ENCODE measurements at regions not wholly inside any gene's neighbourhood (a gene's known extent, or its start where the extent isn't known, plus 50 kb on each side); places are given as distances from the start of the nearest gene placed in this dataset.
"Not testable (repeated sequence)": the region's sequence is repeated elsewhere in the genome, so short reads cannot be mapped to it uniquely, and the experiment has no call there.

DNA sequence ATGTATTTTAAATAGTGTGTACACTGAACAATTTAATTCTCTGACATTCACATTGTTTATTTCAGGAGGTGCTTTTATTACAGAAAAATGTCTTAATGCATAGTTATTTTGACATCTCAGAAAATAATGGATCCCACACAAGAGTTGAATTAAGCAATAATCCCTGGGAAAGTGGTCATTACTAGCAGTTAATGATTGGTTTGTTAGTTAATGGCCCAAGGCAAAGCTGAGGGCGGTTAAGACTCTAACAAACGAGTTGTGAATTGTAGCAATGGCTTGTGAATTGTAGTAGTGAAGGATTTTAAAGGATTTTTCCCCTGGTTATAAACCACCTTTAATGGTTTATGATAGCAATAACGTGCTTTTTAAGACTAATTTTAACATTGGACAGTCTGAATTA lies 1316.0 kb upstream of the GJE1 start:
- no peak for DNase-seq
- H3K9me3 Mint-ChIP-seq: peaks cover 0 to 2% of the 10 kb centered on the region in 2 donors
- no peaks in the 10 kb centered on the region for H3K4me1 Mint-ChIP-seq
- H3K4me3 Mint-ChIP-seq: no peak overlapping the region
- ATAC-seq (replicated peaks): no peak
- H3K27me3 Mint-ChIP-seq: no peaks in the 10 kb centered on the region
- no peak overlapping the region for H3K27ac Mint-ChIP-seq
- H3K36me3 Mint-ChIP-seq: no peaks in the 10 kb centered on the region

DNA sequence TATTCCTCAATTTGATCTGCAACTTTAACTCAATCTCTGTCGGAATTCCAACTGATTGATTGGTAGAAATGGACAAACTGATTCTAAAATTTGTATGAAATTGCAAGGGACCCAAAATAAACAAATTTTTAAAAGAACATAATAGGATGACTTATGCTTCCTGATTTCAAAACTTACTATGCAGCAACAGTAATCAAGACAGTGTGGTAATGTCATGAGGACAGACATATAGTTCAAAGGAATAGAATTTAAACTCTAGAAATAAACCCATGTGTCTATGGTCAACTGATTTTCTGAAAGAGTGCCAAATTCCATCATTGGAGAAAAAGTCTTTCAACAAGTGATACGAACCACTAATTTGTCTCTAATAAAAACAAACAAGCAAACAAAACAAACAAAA lies 1320.1 kb upstream of the GJE1 start:
- Mint-ChIP-seq H3K36me3 (no peaks in the 10 kb centered on the region), H3K27me3 (no peaks in the 10 kb centered on the region), H3K27ac (no peak overlapping the region), H3K4me1 (no peaks in the 10 kb centered on the region), H3K4me3 (no peak overlapping the region), H3K9me3 (peaks cover 0 to 2% of the 10 kb centered on the region in 2 donors)
- ATAC-seq (replicated peaks): no peak
- no peak for DNase-seq

DNA sequence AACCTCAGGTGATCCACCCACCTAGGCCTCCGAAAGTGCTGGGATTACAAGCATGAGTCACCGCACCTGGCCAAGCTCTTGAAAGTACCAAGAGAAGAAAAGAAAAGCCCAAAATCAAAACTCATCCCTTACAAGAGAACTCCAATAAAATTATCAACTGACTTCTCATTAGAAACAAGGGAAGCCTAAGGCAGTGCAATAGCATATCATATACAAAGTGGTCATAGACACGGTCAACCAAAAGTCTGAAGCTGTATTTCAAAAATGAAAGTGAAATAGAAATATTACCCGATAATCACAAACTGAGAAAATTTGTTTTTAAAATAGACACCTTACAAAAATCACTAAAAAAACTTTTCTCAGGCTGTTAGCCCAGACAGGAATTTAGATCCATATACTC lies 1321.1 kb upstream of the GJE1 start:
- Mint-ChIP-seq H3K27me3 (no peaks in the 10 kb centered on the region), H3K4me1 (no peaks in the 10 kb centered on the region), H3K4me3 (no peak overlapping the region), H3K27ac (no peak overlapping the region), H3K36me3 (no peaks in the 10 kb centered on the region), H3K9me3 (peaks cover 0 to 2% of the 10 kb centered on the region in 2 donors)
- DNase-seq: no peak
- ATAC-seq (replicated peaks): no peak

DNA sequence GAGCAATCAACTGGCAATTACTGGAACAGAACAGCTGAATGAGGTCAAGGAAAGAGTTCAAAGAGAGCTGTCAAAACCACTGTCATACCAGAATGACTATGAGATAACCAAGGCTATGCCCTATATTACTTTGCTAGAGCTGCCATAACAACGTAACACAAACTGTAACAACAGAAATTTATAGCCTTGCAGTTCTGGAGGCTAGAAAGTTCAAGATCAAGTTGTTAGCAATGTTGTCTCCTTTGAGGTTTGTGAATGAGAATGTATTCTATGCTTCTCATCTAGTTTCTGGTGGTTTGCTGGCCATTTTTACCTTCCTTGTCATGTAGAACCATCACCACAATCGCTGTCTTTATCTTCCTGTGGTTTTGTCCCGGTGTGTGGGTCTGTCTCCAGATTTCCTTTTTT lies 1323.0 kb upstream of the GJE1 start:
- no peak overlapping the region for H3K4me3 Mint-ChIP-seq
- H3K9me3 Mint-ChIP-seq: peaks cover 0 to 2% of the 10 kb centered on the region in 2 donors
- no peak overlapping the region for H3K27ac Mint-ChIP-seq
- H3K36me3 Mint-ChIP-seq: no peaks in the 10 kb centered on the region
- DNase-seq (no peak), ATAC-seq (replicated peaks) (peak in 1 of 2 donors; percentile 57)
- H3K27me3 Mint-ChIP-seq: no peaks in the 10 kb centered on the region
- no peaks in the 10 kb centered on the region for H3K4me1 Mint-ChIP-seq

DNA sequence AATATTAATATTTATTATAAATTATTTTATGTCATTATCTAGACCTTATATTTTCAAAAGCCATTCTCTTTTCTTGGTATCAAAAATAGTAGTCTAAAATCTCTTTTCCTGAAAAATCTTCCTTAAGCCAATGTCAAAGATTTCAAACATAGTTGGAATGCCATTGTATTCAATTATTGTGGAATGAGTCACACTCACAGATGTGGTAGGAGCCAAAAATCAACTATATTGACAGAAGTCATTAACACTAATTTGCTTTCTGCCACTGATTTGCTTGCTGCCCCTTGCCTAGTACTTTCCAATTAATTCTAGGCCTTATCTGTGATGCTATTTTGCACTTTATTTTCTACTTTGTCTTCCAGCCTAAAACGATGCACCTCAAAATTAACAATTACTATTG lies 1326.3 kb upstream of the GJE1 start:
- no peaks in the 10 kb centered on the region for H3K9me3 Mint-ChIP-seq
- no peaks in the 10 kb centered on the region for H3K4me1 Mint-ChIP-seq
- no peak for ATAC-seq (replicated peaks)
- DNase-seq: no peak
- H3K27ac Mint-ChIP-seq: no peak overlapping the region
- no peaks in the 10 kb centered on the region for H3K27me3 Mint-ChIP-seq
- H3K4me3 Mint-ChIP-seq: no peak overlapping the region
- H3K36me3 Mint-ChIP-seq: no peaks in the 10 kb centered on the region

DNA sequence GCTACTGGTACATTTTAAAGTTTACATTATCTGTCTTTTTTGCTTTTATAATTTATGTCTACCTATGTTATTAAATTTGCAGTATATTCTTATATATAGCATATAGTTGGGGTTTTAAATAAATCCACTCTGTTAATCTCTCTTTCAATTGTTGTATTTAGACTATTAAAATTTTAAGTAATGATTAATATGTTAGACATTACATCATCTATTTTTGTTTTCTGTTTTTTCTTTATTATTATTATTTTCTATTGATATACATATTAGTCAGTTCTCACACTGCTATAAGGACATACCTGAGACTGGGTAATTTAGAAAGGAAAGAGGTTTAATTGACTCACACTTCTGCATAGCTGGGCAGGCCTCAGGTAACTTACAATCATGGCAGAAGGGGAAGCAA lies 1338.2 kb upstream of the GJE1 start:
- Mint-ChIP-seq H3K4me1 (no peaks in the 10 kb centered on the region), H3K4me3 (no peak overlapping the region), H3K27me3 (no peaks in the 10 kb centered on the region), H3K36me3 (no peaks in the 10 kb centered on the region), H3K9me3 (peaks cover 6 to 8% of the 10 kb centered on the region in 2 donors), H3K27ac (no peak overlapping the region)
- ATAC-seq (replicated peaks): no peak
- DNase-seq: no peak

DNA sequence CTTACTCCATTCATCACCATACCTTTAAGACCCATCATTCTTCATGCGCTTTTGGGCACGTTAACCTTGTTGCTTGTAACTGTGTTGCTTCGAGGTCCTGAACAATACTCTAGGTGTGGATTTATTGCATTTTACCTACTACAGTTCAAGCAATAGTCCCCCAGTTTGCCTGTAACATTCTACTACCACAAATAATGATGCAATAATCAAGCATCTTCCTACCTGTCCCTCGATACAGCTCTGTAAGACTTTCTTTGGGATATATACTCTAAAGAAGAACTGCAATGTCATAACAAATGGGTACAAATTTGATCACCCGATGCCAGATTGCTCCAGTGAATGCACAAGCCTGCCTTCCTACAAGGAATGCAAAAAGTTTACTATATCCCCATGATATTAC lies 1342.6 kb upstream of the GJE1 start:
- Mint-ChIP-seq H3K4me1 (no peaks in the 10 kb centered on the region), H3K9me3 (peaks cover 4% of the 10 kb centered on the region in 2 donors), H3K4me3 (no peak overlapping the region), H3K27ac (no peak overlapping the region), H3K27me3 (no peaks in the 10 kb centered on the region), H3K36me3 (no peaks in the 10 kb centered on the region)
- no peak for ATAC-seq (replicated peaks)
- no peak for DNase-seq

GRCh38 chr6:140789466-140789865 lies 1343.3 kb upstream of the GJE1 start:
- Mint-ChIP-seq H3K27ac (no peak overlapping the region), H3K27me3 (no peaks in the 10 kb centered on the region), H3K9me3 (peaks cover 4% of the 10 kb centered on the region in 2 donors), H3K4me1 (no peaks in the 10 kb centered on the region), H3K36me3 (no peaks in the 10 kb centered on the region), H3K4me3 (no peak overlapping the region)
- no peak for DNase-seq
- ATAC-seq (replicated peaks): no peak

GRCh38 chr6:140785926-140786325 lies 1346.8 kb upstream of the GJE1 start:
- no peaks in the 10 kb centered on the region for H3K36me3 Mint-ChIP-seq
- no peak overlapping the region for H3K4me3 Mint-ChIP-seq
- H3K27ac Mint-ChIP-seq: no peak overlapping the region
- no peak for DNase-seq
- no peaks in the 10 kb centered on the region for H3K27me3 Mint-ChIP-seq
- H3K4me1 Mint-ChIP-seq: no peaks in the 10 kb centered on the region
- ATAC-seq (replicated peaks): no peak
- H3K9me3 Mint-ChIP-seq: no peaks in the 10 kb centered on the region

GRCh38 chr6:140784573-140784972 lies 1348.2 kb upstream of the GJE1 start:
- Mint-ChIP-seq H3K4me1 (no peaks in the 10 kb centered on the region), H3K9me3 (no peaks in the 10 kb centered on the region), H3K36me3 (no peaks in the 10 kb centered on the region), H3K27me3 (no peaks in the 10 kb centered on the region), H3K27ac (no peak overlapping the region), H3K4me3 (no peak overlapping the region)
- ATAC-seq (replicated peaks) (no peak), DNase-seq (no peak)

DNA sequence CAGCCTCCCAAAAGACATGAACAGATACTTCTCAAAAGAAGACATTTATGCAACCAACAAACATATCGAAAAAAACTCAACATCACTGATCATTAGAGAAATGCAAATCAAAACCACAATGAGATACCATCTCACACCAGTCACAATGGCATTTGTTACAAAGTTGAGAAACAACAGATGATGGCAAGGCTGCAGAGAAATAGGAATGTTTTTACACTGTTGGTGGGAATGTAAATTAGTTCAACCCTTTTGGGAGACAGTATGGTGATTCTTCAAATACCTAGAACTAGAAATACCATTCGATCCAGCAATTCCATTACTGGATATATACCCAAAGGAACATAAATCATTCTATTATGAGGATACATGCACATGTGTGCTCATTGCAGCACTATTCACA lies 1349.2 kb upstream of the GJE1 start:
- not testable (repeated sequence) for H3K9me3 Mint-ChIP-seq; H3K27me3 Mint-ChIP-seq; H3K4me1 Mint-ChIP-seq; H3K27ac Mint-ChIP-seq; H3K4me3 Mint-ChIP-seq; DNase-seq; ATAC-seq (replicated peaks); H3K36me3 Mint-ChIP-seq

DNA sequence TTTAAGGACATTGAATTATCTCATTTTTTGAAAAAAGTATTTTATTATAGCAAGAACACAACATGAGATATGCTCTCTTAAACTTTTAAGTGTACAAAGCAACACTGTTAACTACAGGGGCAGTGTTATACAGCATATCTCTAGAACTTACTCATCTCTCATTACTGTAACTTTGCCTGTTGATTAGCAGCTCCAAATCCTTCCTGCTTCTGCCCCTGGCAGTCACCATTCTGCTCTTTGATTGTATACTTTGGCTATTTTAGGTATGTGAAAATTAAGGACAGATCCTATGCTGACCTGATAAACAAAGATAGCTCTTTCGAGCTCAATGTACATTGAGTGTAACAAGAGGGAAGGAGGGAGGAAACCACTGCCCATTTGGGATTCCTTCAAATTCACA lies 1349.8 kb upstream of the GJE1 start:
- ATAC-seq (replicated peaks) (no peak), DNase-seq (no peak)
- Mint-ChIP-seq H3K4me3 (no peak overlapping the region), H3K4me1 (no peaks in the 10 kb centered on the region), H3K27me3 (no peaks in the 10 kb centered on the region), H3K36me3 (no peaks in the 10 kb centered on the region), H3K27ac (no peak overlapping the region), H3K9me3 (no peaks in the 10 kb centered on the region)

- H3K27ac Mint-ChIP-seq: no peak overlapping the region
- no peak for DNase-seq
- H3K4me1 Mint-ChIP-seq: no peaks in the 10 kb centered on the region
- H3K4me3 Mint-ChIP-seq: no peak overlapping the region
- no peak for ATAC-seq (replicated peaks)
- H3K9me3 Mint-ChIP-seq: no peaks in the 10 kb centered on the region
- H3K27me3 Mint-ChIP-seq: no peaks in the 10 kb centered on the region
- H3K36me3 Mint-ChIP-seq: no peaks in the 10 kb centered on the region
These were observed 1352.6 kb upstream of the GJE1 start for GRCh38 chr6:140779991-140780596.

- no peak for ATAC-seq (replicated peaks)
- no peaks in the 10 kb centered on the region for H3K4me1 Mint-ChIP-seq
- DNase-seq: no peak
- H3K4me3 Mint-ChIP-seq: no peak overlapping the region
- no peaks in the 10 kb centered on the region for H3K27me3 Mint-ChIP-seq
- H3K36me3 Mint-ChIP-seq: no peaks in the 10 kb centered on the region
- no peaks in the 10 kb centered on the region for H3K9me3 Mint-ChIP-seq
- H3K27ac Mint-ChIP-seq: no peak overlapping the region
These were observed 1353.4 kb upstream of the GJE1 start for GRCh38 chr6:140779341-140779740.

GRCh38 chr6:140777780-140778179 lies 1354.9 kb upstream of the GJE1 start:
- H3K9me3 Mint-ChIP-seq: no peaks in the 10 kb centered on the region
- DNase-seq (no peak), ATAC-seq (replicated peaks) (no peak)
- H3K4me1 Mint-ChIP-seq: no peaks in the 10 kb centered on the region
- H3K27me3 Mint-ChIP-seq: no peaks in the 10 kb centered on the region
- H3K36me3 Mint-ChIP-seq: no peaks in the 10 kb centered on the region
- no peak overlapping the region for H3K27ac Mint-ChIP-seq
- H3K4me3 Mint-ChIP-seq: no peak overlapping the region

DNA sequence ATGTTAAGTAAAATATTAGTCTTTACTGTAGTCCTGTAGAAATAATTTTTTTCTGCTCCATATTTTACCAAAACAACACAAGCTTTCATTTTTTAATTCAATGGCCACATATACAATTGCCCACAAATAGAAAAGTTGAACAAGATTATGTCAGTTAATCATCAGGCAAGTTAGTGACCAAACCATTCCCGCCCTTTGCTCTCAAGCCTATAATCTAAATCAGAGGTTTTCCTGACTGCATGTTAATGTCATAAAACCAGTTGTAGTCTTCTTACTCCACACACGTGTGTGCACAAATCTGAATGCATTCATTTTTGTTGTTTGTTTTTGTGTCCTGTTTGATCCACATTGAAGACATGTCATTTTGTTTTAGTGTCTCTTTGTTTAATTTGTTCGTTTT lies 1357.7 kb upstream of the GJE1 start:
- H3K9me3 Mint-ChIP-seq: peaks cover 3 to 4% of the 10 kb centered on the region in 2 donors
- no peaks in the 10 kb centered on the region for H3K27me3 Mint-ChIP-seq
- no peak for DNase-seq
- H3K27ac Mint-ChIP-seq: no peak overlapping the region
- no peak for ATAC-seq (replicated peaks)
- H3K36me3 Mint-ChIP-seq: no peaks in the 10 kb centered on the region
- no peaks in the 10 kb centered on the region for H3K4me1 Mint-ChIP-seq
- no peak overlapping the region for H3K4me3 Mint-ChIP-seq

Measured in stimulated activated naive B cell treated with anti-CD40 and anti-IgM and Interleukin-4, amounts not matched to agents 10 μg/mL and 1 μg/mL and 100 μg/mL, for 72 hours (primary cell).